CD4-positive, alpha-beta T cell treated with Interleukin-17A for 4 hours (primary cell): ENCODE measurements at regions not wholly inside any gene's neighbourhood (a gene's known extent, or its start where the extent isn't known, plus 50 kb on each side); places are given as distances from the start of the nearest gene placed in this dataset.
A peak's percentile ranks its signal among the peaks of the same experiment; 100 is the strongest.
"Not testable (repeated sequence)": the region's sequence is repeated elsewhere in the genome, so short reads cannot be mapped to it uniquely, and the experiment has no call there.

ENCODE experiments used
- DNase-seq: peaks from one replicate; pipeline ENCODE4 v3.0.0-alpha.2; 2020; ENCODE audit warnings: mixed read lengths

- DNase-seq = peak; percentile 89
Observed at GRCh38 chr1:121519042-121519755, 334.4 kb downstream of the SRGAP2C start.

- not testable (repeated sequence) for DNase-seq
Observed at GRCh38 chr1:121519756-121520286, 335.0 kb downstream of the SRGAP2C start.

GRCh38 chr1:121522061-121522759 lies 337.4 kb downstream of the SRGAP2C start:
- DNase-seq = no peak

GRCh38 chr1:121523112-121523511 lies 338.3 kb downstream of the SRGAP2C start:
- DNase-seq = not testable (repeated sequence)

GRCh38 chr1:121525355-121525754 lies 340.6 kb downstream of the SRGAP2C start:
- no peak for DNase-seq

GRCh38 chr1:121528958-121529357 lies 344.2 kb downstream of the SRGAP2C start:
- not testable (repeated sequence) for DNase-seq

- DNase-seq = peak; percentile 5
Observed at GRCh38 chr1:121530026-121530425, 345.3 kb downstream of the SRGAP2C start.

GRCh38 chr1:121531747-121532146 lies 347.0 kb downstream of the SRGAP2C start:
- not testable (repeated sequence) for DNase-seq

- not testable (repeated sequence) for DNase-seq
Observed at GRCh38 chr1:121538148-121538547, 353.4 kb downstream of the SRGAP2C start.

GRCh38 chr1:121538943-121539575 lies 354.3 kb downstream of the SRGAP2C start:
- no peak for DNase-seq

GRCh38 chr1:121543988-121544387 lies 359.2 kb downstream of the SRGAP2C start:
- not testable (repeated sequence) for DNase-seq

- no peak for DNase-seq
Observed at GRCh38 chr1:121544500-121544899, 359.7 kb downstream of the SRGAP2C start.

- DNase-seq = not testable (repeated sequence)
Observed at GRCh38 chr1:121545899-121546298, 361.1 kb downstream of the SRGAP2C start.

- peak; percentile 9 for DNase-seq
Observed at GRCh38 chr1:121546830-121547591, 362.2 kb downstream of the SRGAP2C start.

GRCh38 chr1:121547726-121548125 lies 363.0 kb downstream of the SRGAP2C start:
- not testable (repeated sequence) for DNase-seq

- peak; percentile 14 for DNase-seq
Observed at GRCh38 chr1:121550817-121551216, 366.0 kb downstream of the SRGAP2C start.

- DNase-seq = peak; percentile 23
Observed at GRCh38 chr1:121551491-121551890, 366.7 kb downstream of the SRGAP2C start.

GRCh38 chr1:121556560-121556959 lies 371.8 kb downstream of the SRGAP2C start:
- not testable (repeated sequence) for DNase-seq

- not testable (repeated sequence) for DNase-seq
Observed at GRCh38 chr1:121558034-121558433, 373.3 kb downstream of the SRGAP2C start.

GRCh38 chr1:121558514-121558913 lies 373.7 kb downstream of the SRGAP2C start:
- no peak for DNase-seq

- no peak for DNase-seq
Observed at GRCh38 chr1:121566346-121566745, 381.6 kb downstream of the SRGAP2C start.

GRCh38 chr1:121569428-121569827 lies 384.7 kb downstream of the SRGAP2C start:
- DNase-seq = no peak
